K562 (cell line): ENCODE measurements at regions not wholly inside any gene's neighbourhood (a gene's known extent, or its start where the extent isn't known, plus 50 kb on each side); places are given as distances from the start of the nearest gene placed in this dataset.

Source experiments
- CEBPG ChIP-seq, 3 experiments: fragments of 200-800 bp in 1 of 3; sonication (Bioruptor generic) in 1 of 3; sonication (generic) in 1 of 3; formaldehyde crosslinking in 1 of 3; IDR thresholded peaks in 2 of 3; conservative IDR thresholded peaks in 1 of 3; 2 replicates each; pipeline versions ENCODE4 v1.6.1 to v1.8.0; 2016 to 2022; ENCODE audit warnings: missing compliant biosample characterization in 2 of 3, missing genetic modification characterization in 2 of 3, mild to moderate bottlenecking in 1 of 3, missing genetic modification reagents in 1 of 3
- CHD4 ChIP-seq: fragments of 200-600 bp; sonication (generic); IDR thresholded peaks from 3 replicates; pipeline ENCODE4 v1.6.1; 2012; ENCODE audit warnings: low read depth, mild to moderate bottlenecking, mixed read lengths, low read length, inconsistent platforms; ENCODE audit not compliant: insufficient read depth, insufficient replicate concordance, poor library complexity, severe bottlenecking
- DNMT1 ChIP-seq: fragments of 450-650 bp; IDR thresholded peaks from 2 replicates; pipeline ENCODE4 v1.6.1; 2016; ENCODE audit warnings: antibody characterized with exemption, mild to moderate bottlenecking
- EP400 ChIP-seq: fragments of 450-650 bp; IDR thresholded peaks from 2 replicates; pipeline ENCODE4 v1.6.1; 2017; ENCODE audit warnings: antibody characterized with exemption, mild to moderate bottlenecking, moderate library complexity
- ETV1 ChIP-seq: fragments of 450-650 bp; conservative IDR thresholded peaks from 2 replicates; pipeline ENCODE4 v1.6.1; 2016; ENCODE audit warnings: missing genetic modification characterization, control low read depth, low read depth, missing compliant biosample characterization
- GATAD2B ChIP-seq: fragments of 450-650 bp; IDR thresholded peaks from 2 replicates; pipeline ENCODE4 v1.6.1; 2017; ENCODE audit warnings: mild to moderate bottlenecking, borderline replicate concordance
- KDM4B ChIP-seq, 2 experiments: fragments of 450-650 bp in 1 of 2; sonication (generic) in 1 of 2; IDR thresholded peaks; 2 replicates each; pipeline ENCODE4 v1.6.1; 2016 to 2017; ENCODE audit warnings: borderline replicate concordance in 2 of 2, antibody characterized with exemption in 1 of 2, low read depth in 1 of 2, mild to moderate bottlenecking in 1 of 2
- NCOA1 ChIP-seq: fragments of 450-650 bp; IDR thresholded peaks from 2 replicates; pipeline ENCODE4 v1.6.1; 2016; ENCODE audit warnings: low read depth
- NCOA2 ChIP-seq, 2 experiments: fragments of 450-650 bp; IDR thresholded peaks; 2 replicates each; pipeline ENCODE4 v1.6.1; 2018; ENCODE audit warnings: mild to moderate bottlenecking in 2 of 2, moderate library complexity in 1 of 2; ENCODE audit not compliant: partially characterized antibody in 2 of 2
- PHB2 ChIP-seq: fragments of 450-650 bp; IDR thresholded peaks from 2 replicates; pipeline ENCODE4 v1.6.1; 2017; ENCODE audit warnings: low read depth
- POLR2H ChIP-seq: IDR thresholded peaks from 2 replicates; pipeline ENCODE4 v1.6.1; 2016; ENCODE audit warnings: missing genetic modification characterization, low read depth, mild to moderate bottlenecking, control low read depth, missing compliant biosample characterization, moderate library complexity
- SP1 ChIP-seq: sonication (generic); formaldehyde crosslinking; IDR thresholded peaks from 2 replicates; pipeline ENCODE4 v1.8.1; 2022; ENCODE audit warnings: mild to moderate bottlenecking, missing genetic modification reagents
- STAT5A ChIP-seq: IDR thresholded peaks from 2 replicates; pipeline ENCODE4 v1.6.1; 2012; ENCODE audit warnings: low read length, inconsistent platforms, borderline replicate concordance
- TCF7L2 ChIP-seq: fragments of 150-350 bp; IDR thresholded peaks from 2 replicates; pipeline ENCODE4 v1.6.1; 2016; ENCODE audit warnings: low read depth, mild to moderate bottlenecking, low read length, moderate library complexity
- TGIF2 ChIP-seq: sonication (generic); formaldehyde crosslinking; IDR thresholded peaks from 2 replicates; pipeline ENCODE4 v1.8.1; 2022; ENCODE audit warnings: mild to moderate bottlenecking, missing genetic modification reagents, moderate library complexity
- THRAP3 ChIP-seq: fragments of 450-650 bp; IDR thresholded peaks from 2 replicates; pipeline ENCODE4 v1.6.1; 2016; ENCODE audit warnings: mild to moderate bottlenecking, inconsistent platforms, borderline replicate concordance
- ZNF436 ChIP-seq: fragments of 250-450, 450-650 bp; sonication (Bioruptor Pico); formaldehyde crosslinking; IDR thresholded peaks from 2 replicates; pipeline ENCODE4 v1.7.0; 2020; ENCODE audit warnings: mild to moderate bottlenecking
- ZNF75A ChIP-seq: fragments of 450-650 bp; formaldehyde crosslinking; IDR thresholded peaks from 2 replicates; pipeline ENCODE4 v1.4.0; 2020; ENCODE audit warnings: mild to moderate bottlenecking
- ZNF79 ChIP-seq: fragments of 250-450 bp; sonication (Bioruptor Pico); IDR thresholded peaks from 2 replicates; pipeline ENCODE4 v1.4.0; 2020; ENCODE audit warnings: low read depth, mild to moderate bottlenecking, moderate library complexity
- TF ChIP-seq, protein P1 (sequence below): fragments of 250-450 bp; sonication (Bioruptor Pico); IDR thresholded peaks from 2 replicates; pipeline ENCODE4 v1.4.0; 2020; ENCODE audit warnings: borderline replicate concordance
- TF ChIP-seq, protein P2 (sequence below): sonication (generic); formaldehyde crosslinking; IDR thresholded peaks from 2 replicates; pipeline ENCODE4 v1.8.0; 2022; ENCODE audit warnings: mild to moderate bottlenecking, missing genetic modification reagents
- TF ChIP-seq, protein P3 (sequence below): fragments of 250-450 bp; sonication (Bioruptor Pico); IDR thresholded peaks from 2 replicates; pipeline ENCODE4 v1.8.0; 2021; ENCODE audit warnings: moderate library complexity, mild to moderate bottlenecking, inconsistent platforms
- TF ChIP-seq, protein P4 (sequence below): sonication (generic); formaldehyde crosslinking; IDR thresholded peaks from 2 replicates; pipeline ENCODE4 v1.8.0; 2022; ENCODE audit warnings: mild to moderate bottlenecking, missing genetic modification reagents, borderline replicate concordance

DNA sequence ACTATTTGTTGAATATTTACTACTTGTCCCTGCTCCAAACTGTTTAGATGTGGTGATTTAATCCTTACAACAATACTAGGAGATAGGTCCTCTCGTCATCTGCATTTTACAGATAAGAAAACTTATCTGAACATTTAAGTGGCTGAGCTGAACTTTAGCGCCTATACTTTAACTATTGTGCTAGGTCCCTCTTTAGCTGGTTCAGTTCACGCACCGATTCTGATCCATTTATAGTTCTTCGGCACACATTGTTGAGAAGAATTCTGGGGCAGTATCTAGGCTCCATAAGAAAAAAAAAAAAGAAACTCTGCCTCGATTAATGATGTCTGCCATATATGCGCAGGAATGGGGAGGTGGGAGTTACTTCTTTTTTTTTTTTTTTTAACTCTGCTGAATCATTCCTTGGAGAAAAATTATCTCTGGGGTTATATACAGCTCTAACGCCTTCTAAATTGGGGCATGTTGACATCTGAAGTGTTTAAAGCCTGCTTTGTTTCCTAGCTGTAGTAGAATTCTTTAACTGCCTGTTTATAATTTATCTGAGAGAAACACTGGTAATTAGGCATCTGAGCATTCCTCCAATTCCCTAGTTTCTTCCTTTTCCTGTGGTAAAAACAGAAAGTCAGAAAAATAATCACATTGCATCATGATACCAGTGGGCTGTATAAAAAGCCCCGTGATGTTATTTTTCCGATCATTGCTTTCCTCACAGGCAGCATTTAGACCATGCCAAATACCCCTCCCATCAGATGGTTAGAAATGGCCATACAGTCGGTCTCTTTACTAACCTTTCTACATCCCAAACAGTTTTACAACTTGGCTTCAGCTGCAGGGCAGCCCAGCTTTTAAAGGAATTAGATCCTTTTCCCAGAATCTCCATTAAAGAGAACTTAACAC is 98.5 kb upstream of the KDM7A start (continued):
- TF ChIP-seq, protein P1, sequence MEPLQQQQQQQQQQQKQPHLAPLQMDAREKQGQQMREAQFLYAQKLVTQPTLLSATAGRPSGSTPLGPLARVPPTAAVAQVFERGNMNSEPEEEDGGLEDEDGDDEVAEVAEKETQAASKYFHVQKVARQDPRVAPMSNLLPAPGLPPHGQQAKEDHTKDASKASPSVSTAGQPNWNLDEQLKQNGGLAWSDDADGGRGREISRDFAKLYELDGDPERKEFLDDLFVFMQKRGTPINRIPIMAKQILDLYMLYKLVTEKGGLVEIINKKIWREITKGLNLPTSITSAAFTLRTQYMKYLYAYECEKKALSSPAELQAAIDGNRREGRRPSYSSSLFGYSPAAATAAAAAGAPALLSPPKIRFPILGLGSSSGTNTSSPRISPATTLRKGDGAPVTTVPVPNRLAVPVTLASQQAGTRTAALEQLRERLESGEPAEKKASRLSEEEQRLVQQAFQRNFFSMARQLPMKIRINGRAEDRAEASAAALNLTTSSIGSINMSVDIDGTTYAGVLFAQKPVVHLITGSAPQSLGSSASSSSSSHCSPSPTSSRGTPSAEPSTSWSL (CRISPR knock-in tag) = no peak
- TF ChIP-seq POLR2H (tag) = no peak
- TF ChIP-seq TCF7L2 = no peak
- peak; percentile 72; the same call in 1 of the 2 replicates for TF ChIP-seq GATAD2B
- no peak for TF ChIP-seq ZNF75A (CRISPR knock-in tag)
- TF ChIP-seq SP1 (CRISPR knock-in tag) = peak; percentile 46; the same call in 1 of the 2 replicates
- no peak for TF ChIP-seq PHB2
- TF ChIP-seq DNMT1 = no peak; the same call in 1 of the 2 replicates
- no peak for TF ChIP-seq TGIF2 (CRISPR knock-in tag)
- no peak; the same call in 1 of the 2 replicates for TF ChIP-seq CEBPG (CRISPR knock-in tag; IDR thresholded peaks at IDR 0.05)
- peak; percentile 63 to 65 for TF ChIP-seq CEBPG (tag; conservative IDR thresholded peaks at IDR 0.05 in 1 of 2, IDR thresholded peaks at IDR 0.05 in 1 of 2)
- 0 out of 2 replicates have a peak, but pooled peaks have one; percentile 36 for TF ChIP-seq EP400
- TF ChIP-seq, protein P2, sequence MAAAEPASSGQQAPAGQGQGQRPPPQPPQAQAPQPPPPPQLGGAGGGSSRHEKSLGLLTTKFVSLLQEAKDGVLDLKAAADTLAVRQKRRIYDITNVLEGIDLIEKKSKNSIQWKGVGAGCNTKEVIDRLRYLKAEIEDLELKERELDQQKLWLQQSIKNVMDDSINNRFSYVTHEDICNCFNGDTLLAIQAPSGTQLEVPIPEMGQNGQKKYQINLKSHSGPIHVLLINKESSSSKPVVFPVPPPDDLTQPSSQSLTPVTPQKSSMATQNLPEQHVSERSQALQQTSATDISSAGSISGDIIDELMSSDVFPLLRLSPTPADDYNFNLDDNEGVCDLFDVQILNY (CRISPR knock-in tag) = no peak
- peak; percentile 25; the same call in 1 of the 2 replicates for TF ChIP-seq NCOA1
- TF ChIP-seq, protein P3, sequence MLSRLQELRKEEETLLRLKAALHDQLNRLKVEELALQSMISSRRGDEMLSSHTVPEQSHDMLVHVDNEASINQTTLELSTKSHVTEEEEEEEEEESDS (CRISPR knock-in tag) = no peak
- TF ChIP-seq, protein P4, sequence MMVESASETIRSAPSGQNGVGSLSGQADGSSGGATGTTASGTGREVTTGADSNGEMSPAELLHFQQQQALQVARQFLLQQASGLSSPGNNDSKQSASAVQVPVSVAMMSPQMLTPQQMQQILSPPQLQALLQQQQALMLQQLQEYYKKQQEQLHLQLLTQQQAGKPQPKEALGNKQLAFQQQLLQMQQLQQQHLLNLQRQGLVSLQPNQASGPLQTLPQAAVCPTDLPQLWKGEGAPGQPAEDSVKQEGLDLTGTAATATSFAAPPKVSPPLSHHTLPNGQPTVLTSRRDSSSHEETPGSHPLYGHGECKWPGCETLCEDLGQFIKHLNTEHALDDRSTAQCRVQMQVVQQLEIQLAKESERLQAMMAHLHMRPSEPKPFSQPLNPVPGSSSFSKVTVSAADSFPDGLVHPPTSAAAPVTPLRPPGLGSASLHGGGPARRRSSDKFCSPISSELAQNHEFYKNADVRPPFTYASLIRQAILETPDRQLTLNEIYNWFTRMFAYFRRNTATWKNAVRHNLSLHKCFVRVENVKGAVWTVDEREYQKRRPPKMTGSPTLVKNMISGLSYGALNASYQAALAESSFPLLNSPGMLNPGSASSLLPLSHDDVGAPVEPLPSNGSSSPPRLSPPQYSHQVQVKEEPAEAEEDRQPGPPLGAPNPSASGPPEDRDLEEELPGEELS (CRISPR knock-in tag) = no peak
- TF ChIP-seq STAT5A = peak; percentile 53; the same call in 1 of the 2 replicates
- TF ChIP-seq ETV1 (tag) = no peak
- TF ChIP-seq THRAP3 = no peak
- no peak for TF ChIP-seq ZNF436 (CRISPR knock-in tag)
- TF ChIP-seq ZNF79 (CRISPR knock-in tag) = no peak
- TF ChIP-seq NCOA2 (IDR thresholded peaks at IDR 0.05; ENCODE audit: partially characterized antibody in 2 of 2) = no peak
- no peak for TF ChIP-seq CHD4
- TF ChIP-seq KDM4B (IDR thresholded peaks at IDR 0.05; ENCODE audit: borderline replicate concordance in 2 of 2, low read depth in 1 of 2) = no peak
